ENCODE measurements at regions not wholly inside any gene's neighbourhood (a gene's known extent, or its start where the extent isn't known, plus 50 kb on each side); places are given as distances from the start of the nearest gene placed in this dataset.

- TF ChIP-seq, protein P1, sequence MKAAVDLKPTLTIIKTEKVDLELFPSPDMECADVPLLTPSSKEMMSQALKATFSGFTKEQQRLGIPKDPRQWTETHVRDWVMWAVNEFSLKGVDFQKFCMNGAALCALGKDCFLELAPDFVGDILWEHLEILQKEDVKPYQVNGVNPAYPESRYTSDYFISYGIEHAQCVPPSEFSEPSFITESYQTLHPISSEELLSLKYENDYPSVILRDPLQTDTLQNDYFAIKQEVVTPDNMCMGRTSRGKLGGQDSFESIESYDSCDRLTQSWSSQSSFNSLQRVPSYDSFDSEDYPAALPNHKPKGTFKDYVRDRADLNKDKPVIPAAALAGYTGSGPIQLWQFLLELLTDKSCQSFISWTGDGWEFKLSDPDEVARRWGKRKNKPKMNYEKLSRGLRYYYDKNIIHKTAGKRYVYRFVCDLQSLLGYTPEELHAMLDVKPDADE (CRISPR knock-in tag; IDR thresholded peaks at IDR 0.05) = no peak
These were observed 545.1 kb downstream of the BRD1 start (continued) for GRCh38 chr22:49282596-49282995.

- ChIA-PET CTCF (ENCODE audit: low intra/inter-chr PET ratio, low total read pairs) (no interaction called here), POLR2A (no interaction called here)
- no peaks in the 10 kb centered on the region for H3K4me1 ChIP-seq (ENCODE audit: insufficient read depth, low read length)
- no peak overlapping the region for H3K9ac ChIP-seq (ENCODE audit: insufficient read depth, low read depth, low read length)
- ATAC-seq = no peak
- no peaks in the 10 kb centered on the region for H3K9me3 ChIP-seq (ENCODE audit: low read length)
- no peak overlapping the region for H3K4me2 ChIP-seq (ENCODE audit: low read depth, low read length)
- intact Hi-C loops (cut with micrococcal nuclease; ENCODE audit: unreplicated experiment) = no loop called here
- no peaks in the 10 kb centered on the region for H3K79me2 ChIP-seq (ENCODE audit: insufficient read depth, low read length)
- in situ Hi-C loops (cut with HindIII; ENCODE audit: extremely low pct_ligation_motif_present, low pct_unique_long_range_greater_than_20kb) = no loop called here
- no peaks in the 10 kb centered on the region for H4K20me1 ChIP-seq (ENCODE audit: insufficient read depth, low read length)
- H2AFZ ChIP-seq (ENCODE audit: low read length) = no peak overlapping the region
- H3K36me3 ChIP-seq (replicated peaks in 1 of 2; ENCODE audit: control insufficient read depth in 1 of 2, insufficient read depth in 2 of 2, low read length in 2 of 2) = no peaks in the 10 kb centered on the region
- no peak for DNase-seq (ENCODE audit: low spot score)
- no TSS peak for BruUV-seq (replicated peaks)
- H3K27me3 ChIP-seq (ENCODE audit: control insufficient read depth in 1 of 2, insufficient read depth in 2 of 2, low read length in 2 of 2) = peaks cover 12 to 72% of the 10 kb centered on the region in 2 experiments
- H3K4me3 ChIP-seq (replicated peaks in 1 of 3; ENCODE audit: insufficient read depth in 1 of 3, low read depth in 2 of 3, low read length in 3 of 3) = no peak overlapping the region
- H3K27ac ChIP-seq (ENCODE audit: extremely low read length, insufficient read depth, low read length) = no peak overlapping the region
- 22% methylated on average over 14 of the region's 14 CpGs for WGBS (ENCODE audit: low lambda C conversion rate)
- FAIRE-seq = no peak
- TF ChIP-seq MEIS1 (CRISPR knock-in tag; IDR thresholded peaks at IDR 0.05; ENCODE audit: borderline replicate concordance) = no peak
- TF ChIP-seq ZNF253 (CRISPR knock-in tag; IDR thresholded peaks at IDR 0.05; ENCODE audit: borderline replicate concordance) = no peak
- TF ChIP-seq, protein P2, sequence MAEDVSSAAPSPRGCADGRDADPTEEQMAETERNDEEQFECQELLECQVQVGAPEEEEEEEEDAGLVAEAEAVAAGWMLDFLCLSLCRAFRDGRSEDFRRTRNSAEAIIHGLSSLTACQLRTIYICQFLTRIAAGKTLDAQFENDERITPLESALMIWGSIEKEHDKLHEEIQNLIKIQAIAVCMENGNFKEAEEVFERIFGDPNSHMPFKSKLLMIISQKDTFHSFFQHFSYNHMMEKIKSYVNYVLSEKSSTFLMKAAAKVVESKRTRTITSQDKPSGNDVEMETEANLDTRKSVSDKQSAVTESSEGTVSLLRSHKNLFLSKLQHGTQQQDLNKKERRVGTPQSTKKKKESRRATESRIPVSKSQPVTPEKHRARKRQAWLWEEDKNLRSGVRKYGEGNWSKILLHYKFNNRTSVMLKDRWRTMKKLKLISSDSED (CRISPR knock-in tag; IDR thresholded peaks at IDR 0.05) = no peak
- TF ChIP-seq EHMT2 (IDR thresholded peaks at IDR 0.05; ENCODE audit: borderline replicate concordance, low read depth, low read length) = no peak
- TF ChIP-seq ZNF263 (CRISPR knock-in tag; IDR thresholded peaks at IDR 0.05) = no peak
- TF ChIP-seq CAMTA2 (CRISPR knock-in tag; IDR thresholded peaks at IDR 0.05; ENCODE audit: borderline replicate concordance) = no peak
- TF ChIP-seq MED8 (CRISPR knock-in tag; IDR thresholded peaks at IDR 0.05; ENCODE audit: insufficient replicate concordance) = no peak
- TF ChIP-seq KAT2B (IDR thresholded peaks at IDR 0.05; ENCODE audit: borderline replicate concordance, low read depth, low read length) = no peak
- no peak for TF ChIP-seq REPIN1 (CRISPR knock-in tag; IDR thresholded peaks at IDR 0.05; ENCODE audit: borderline replicate concordance, low read depth)
- TF ChIP-seq POLR2AphosphoS5 (IDR thresholded peaks at IDR 0.05; ENCODE audit: low read depth, low read length) = no peak
- no peak for TF ChIP-seq FOSL2 (CRISPR knock-in tag; IDR thresholded peaks at IDR 0.05)
- no peak for TF ChIP-seq RBM22 (optimal IDR thresholded peaks at IDR 0.05; ENCODE audit: low read length)
- TF ChIP-seq YEATS4 (CRISPR knock-in tag; IDR thresholded peaks at IDR 0.05; ENCODE audit: borderline replicate concordance) = no peak
- no peak for TF ChIP-seq SSRP1 (CRISPR knock-in tag; IDR thresholded peaks at IDR 0.05)
- no peak for TF ChIP-seq ZNF616 (CRISPR knock-in tag; IDR thresholded peaks at IDR 0.05; ENCODE audit: low read depth)
- no peak for TF ChIP-seq ZNF547 (CRISPR knock-in tag; IDR thresholded peaks at IDR 0.05)
- TF ChIP-seq ZNF296 (CRISPR knock-in tag; conservative IDR thresholded peaks at IDR 0.05) = no peak
These were observed 546.0 kb downstream of the BRD1 start for GRCh38 chr22:49281467-49282340.

All from HepG2 (cell line).